H9 (cell line): ENCODE measurements at regions not wholly inside any gene's neighbourhood (a gene's known extent, or its start where the extent isn't known, plus 50 kb on each side); places are given as distances from the start of the nearest gene placed in this dataset.

ENCODE experiments used
- DNase-seq: peaks from one replicate; pipeline ENCODE4 v3.0.0-alpha.2; 2017
- H2AFZ ChIP-seq: one replicate; pipeline ENCODE4 v1.6.1; 2013; ENCODE audit warnings: mild to moderate bottlenecking, low read length, control low read depth, moderate library complexity
- H2AK5ac ChIP-seq: 2 replicates; pipeline ENCODE4 v1.6.1; 2013; ENCODE audit warnings: low read length, control low read depth, mixed read lengths; ENCODE audit not compliant: insufficient read length
- H2BK120ac ChIP-seq: one replicate; pipeline ENCODE4 v1.6.1; 2013; ENCODE audit warnings: low read depth, mild to moderate bottlenecking, low read length, control low read depth, inconsistent platforms; ENCODE audit not compliant: poor library complexity, severe bottlenecking
- H2BK12ac ChIP-seq: 2 replicates; pipeline ENCODE4 v1.6.1; 2013; ENCODE audit warnings: low read length, control low read depth, mixed read lengths, low read depth; ENCODE audit not compliant: insufficient read length
- H2BK15ac ChIP-seq: 2 replicates; pipeline ENCODE4 v1.6.1; 2013; ENCODE audit warnings: low read depth, low read length, control low read depth
- H2BK20ac ChIP-seq: one replicate; pipeline ENCODE4 v1.6.1; 2013; ENCODE audit warnings: low read depth, mild to moderate bottlenecking, low read length, control low read depth, inconsistent platforms; ENCODE audit not compliant: poor library complexity, severe bottlenecking
- H2BK5ac ChIP-seq: 2 replicates; pipeline ENCODE4 v1.6.1; 2013; ENCODE audit warnings: low read length, control low read depth, mixed read lengths; ENCODE audit not compliant: insufficient read length
- H3K14ac ChIP-seq: 2 replicates; pipeline ENCODE4 v1.6.1; 2013; ENCODE audit warnings: low read length, control low read depth; ENCODE audit not compliant: insufficient read depth
- H3K18ac ChIP-seq: 2 replicates; pipeline ENCODE4 v1.6.1; 2013; ENCODE audit warnings: low read depth, mild to moderate bottlenecking, mixed read lengths, low read length, control low read depth; ENCODE audit not compliant: insufficient read length
- H3K23ac ChIP-seq: 2 replicates; pipeline ENCODE4 v1.6.1; 2013; ENCODE audit warnings: low read length, control low read depth, mixed read lengths, low read depth; ENCODE audit not compliant: insufficient read length
- H3K23me2 ChIP-seq: 2 replicates; pipeline ENCODE4 v1.6.1; 2013; ENCODE audit warnings: low read depth, mild to moderate bottlenecking, mixed read lengths, low read length, control low read depth; ENCODE audit not compliant: insufficient read length, poor library complexity, severe bottlenecking
- H3K27ac ChIP-seq: 2 replicates; pipeline ENCODE4 v1.5.1; 2013; ENCODE audit warnings: low read length, control low read depth, mixed read lengths, low read depth; ENCODE audit not compliant: insufficient read length
- H3K27me3 ChIP-seq: 2 replicates; pipeline ENCODE4 v1.6.1; 2013; ENCODE audit warnings: low read length, control low read depth, inconsistent platforms; ENCODE audit not compliant: insufficient read depth
- H3K4ac ChIP-seq: 2 replicates; pipeline ENCODE4 v1.6.1; 2013; ENCODE audit warnings: low read depth, mild to moderate bottlenecking, control low read depth, inconsistent platforms, low read length, moderate library complexity
- H3K4me1 ChIP-seq: 2 replicates; pipeline ENCODE4 v1.6.1; 2013; ENCODE audit warnings: low read length, control low read depth, inconsistent platforms; ENCODE audit not compliant: insufficient read depth
- H3K4me2 ChIP-seq: 2 replicates; pipeline ENCODE4 v1.6.1; 2013; ENCODE audit warnings: low read length, control low read depth, mixed read lengths; ENCODE audit not compliant: insufficient read length, insufficient read depth
- H3K56ac ChIP-seq: 2 replicates; pipeline ENCODE4 v1.6.1; 2013; ENCODE audit warnings: low read depth, mild to moderate bottlenecking, mixed read lengths, low read length, control low read depth; ENCODE audit not compliant: insufficient read length
- H3K79me1 ChIP-seq: 2 replicates; pipeline ENCODE4 v1.6.1; 2013; ENCODE audit warnings: low read depth, mild to moderate bottlenecking, moderate library complexity, low read length, control low read depth, inconsistent platforms; ENCODE audit not compliant: insufficient read depth, poor library complexity, severe bottlenecking
- H3K79me2 ChIP-seq: 2 replicates; pipeline ENCODE4 v1.6.1; 2013; ENCODE audit warnings: low read length, control low read depth, inconsistent platforms; ENCODE audit not compliant: insufficient read depth
- H3K9ac ChIP-seq: 2 replicates; pipeline ENCODE4 v1.6.1; 2013; ENCODE audit warnings: low read length, control low read depth, mixed read lengths; ENCODE audit not compliant: insufficient read length; ENCODE audit errors: extremely low read depth
- H3K9me3 ChIP-seq: one replicate; pipeline ENCODE4 v1.6.1; 2013; ENCODE audit warnings: low read depth, low read length, inconsistent platforms; ENCODE audit not compliant: control insufficient read depth
- H3T11ph ChIP-seq: one replicate; pipeline ENCODE4 v1.6.1; 2013; ENCODE audit warnings: mild to moderate bottlenecking, low read length, control low read depth, inconsistent platforms
- H4K20me1 ChIP-seq: one replicate; pipeline ENCODE4 v1.6.1; 2013; ENCODE audit not compliant: control insufficient read depth, insufficient read length, insufficient read depth
- H4K5ac ChIP-seq: 2 replicates; pipeline ENCODE4 v1.6.1; 2013; ENCODE audit warnings: low read depth, mild to moderate bottlenecking, mixed read lengths, low read length, control low read depth; ENCODE audit not compliant: insufficient read length
- H4K8ac ChIP-seq: replicated peaks from 2 replicates; pipeline ENCODE4 v1.6.1; 2013; ENCODE audit warnings: low read length, control low read depth, mixed read lengths, low read depth; ENCODE audit not compliant: insufficient read length
- H4K91ac ChIP-seq: 2 replicates; pipeline ENCODE4 v1.6.1; 2013; ENCODE audit warnings: low read depth, mild to moderate bottlenecking, moderate library complexity, mixed read lengths, low read length, control low read depth; ENCODE audit not compliant: insufficient read length
- H3K27ac Mint-ChIP-seq, 3 experiments: 2 replicates in 2 of 3; 3 replicates in 1 of 3; pipeline ENCODE4 v1.8.0; 2020 to 2021; ENCODE audit warnings: mixed read lengths in 3 of 3, mild to moderate bottlenecking in 1 of 3, moderate library complexity in 1 of 3
- H3K27me3 Mint-ChIP-seq: 2 replicates; pipeline ENCODE4 v1.8.0; 2021; ENCODE audit warnings: low read depth, mild to moderate bottlenecking, moderate library complexity, mixed read lengths
- H3K36me3 Mint-ChIP-seq, 3 experiments: 2 replicates in 2 of 3; 3 replicates in 1 of 3; pipeline ENCODE4 v1.8.0; 2020 to 2021; ENCODE audit warnings: low read depth in 3 of 3, mixed read lengths in 3 of 3; ENCODE audit not compliant: insufficient read depth in 1 of 3
- H3K4me1 Mint-ChIP-seq, 2 experiments: 2 replicates each; pipeline ENCODE4 v1.8.0; 2020; ENCODE audit warnings: mixed read lengths in 2 of 2
- H3K4me3 Mint-ChIP-seq, 2 experiments: 2 replicates in 1 of 2; 3 replicates in 1 of 2; pipeline ENCODE4 v1.8.0; 2020 to 2021; ENCODE audit warnings: mild to moderate bottlenecking in 2 of 2, mixed read lengths in 2 of 2, moderate library complexity in 1 of 2
- H3K9me3 Mint-ChIP-seq, 2 experiments: 2 replicates in 1 of 2; 3 replicates in 1 of 2; pipeline ENCODE4 v1.8.0; 2020; ENCODE audit warnings: mild to moderate bottlenecking in 2 of 2, mixed read lengths in 2 of 2, moderate library complexity in 1 of 2
- CTCF ChIP-seq: fragments of 200-600 bp; sonication (generic); conservative IDR thresholded peaks from 3 replicates; pipeline ENCODE4 v1.8.0; 2021; ENCODE audit warnings: antibody characterized with exemption, mild to moderate bottlenecking
- WGBS: extraction: QIAGEN DNeasy Blood & Tissue Kit; methylation state at CpG from one replicate; pipeline ENCODE4 v1.1.7; 2013; ENCODE audit warnings: missing lambda C conversion rate, low lambda C conversion rate, mixed read lengths; ENCODE audit not compliant: insufficient read length; ENCODE audit errors: extremely low coverage; 5-methylcytosine and 5-hydroxymethylcytosine counted together

GRCh38 chr1:80384083-80384830 is 1377.7 kb upstream of the ADGRL4 start:
- Histone ChIP-seq H3K27ac (no peak overlapping the region), H3K23me2 (no peaks in the 10 kb centered on the region), H2BK15ac (no peak overlapping the region), H3K18ac (no peak overlapping the region), H3K4ac (no peak overlapping the region), H3K56ac (no peak overlapping the region), H2BK120ac (no peak overlapping the region), H4K20me1 (no peaks in the 10 kb centered on the region), H2BK12ac (no peak overlapping the region), H4K8ac (no peak overlapping the region), H2AFZ (no peak overlapping the region), H3K14ac (no peak overlapping the region), H3K4me1 (no peaks in the 10 kb centered on the region), H3K27me3 (no peaks in the 10 kb centered on the region), H3K79me2 (no peaks in the 10 kb centered on the region), H3K9me3 (no peaks in the 10 kb centered on the region), H2BK20ac (no peak overlapping the region), H4K5ac (no peak overlapping the region), H3K23ac (no peak overlapping the region), H3K4me2 (no peak overlapping the region), H2AK5ac (no peak overlapping the region), H3K9ac (no peak overlapping the region), H2BK5ac (no peak overlapping the region), H3T11ph (no peak overlapping the region), H3K79me1 (no peaks in the 10 kb centered on the region), H4K91ac (no peak overlapping the region)
- TF ChIP-seq CTCF = no peak
- Mint-ChIP-seq H3K27ac (no peak overlapping the region), H3K9me3 (peaks cover 1% of the 10 kb centered on the region in 2 experiments; a peak in 4 of 5 replicates), H3K4me3 (no peak overlapping the region), H3K4me1 (peaks cover 11 to 12% of the 10 kb centered on the region in 2 experiments), H3K36me3 (peaks cover 0 to 2% (median under 1%) of the 10 kb centered on the region in 3 experiments; a peak in 5 of 7 replicates), H3K27me3 (no peaks in the 10 kb centered on the region)
- no peak for DNase-seq
- WGBS = no CpG with 5 or more reads among the region's 1 CpG
